Activated T-cell treated with anti-CD3 and anti-CD28 coated beads for 24 hours (primary cell): ENCODE measurements at regions not wholly inside any gene's neighbourhood (a gene's known extent, or its start where the extent isn't known, plus 50 kb on each side); places are given as distances from the start of the nearest gene placed in this dataset.
"Not testable (repeated sequence)": the region's sequence is repeated elsewhere in the genome, so short reads cannot be mapped to it uniquely, and the experiment has no call there.

Experiments
- DNase-seq: peaks from one replicate; pipeline ENCODE4 v3.0.0-alpha.2; 2020; ENCODE audit warnings: low read depth

GRCh38 chr3:139095803-139096466 is 51.2 kb upstream of the PRR23C start:
- DNase-seq, result no peak

- no peak for DNase-seq
Measured at GRCh38 chr3:139096670-139097069, 52.0 kb upstream of the PRR23C start.

- no peak for DNase-seq
Measured at GRCh38 chr3:139098391-139098790, 53.7 kb upstream of the PRR23C start.

- no peak for DNase-seq
Measured at GRCh38 chr3:139099968-139100817, 55.5 kb upstream of the PRR23C start.

GRCh38 chr3:139100821-139101220 is 56.1 kb upstream of the PRR23C start:
- DNase-seq, result no peak

- DNase-seq, result no peak
Measured at GRCh38 chr3:139101396-139101795, 56.7 kb upstream of the PRR23C start.

- no peak for DNase-seq
Measured at GRCh38 chr3:139103484-139103883, 58.8 kb upstream of the PRR23C start.

- no peak for DNase-seq
Measured at GRCh38 chr3:139104062-139104461, 59.4 kb upstream of the PRR23C start.

GRCh38 chr3:139105154-139105702 is 60.5 kb upstream of the PRR23C start:
- no peak for DNase-seq

- DNase-seq, result no peak
Measured at GRCh38 chr3:139106013-139106932, 61.6 kb upstream of the PRR23C start.

- DNase-seq, result no peak
Measured at GRCh38 chr3:139107424-139108252, 62.9 kb upstream of the PRR23C start.

- DNase-seq, result no peak
Measured at GRCh38 chr3:139108253-139108969, 63.7 kb upstream of the PRR23C start.

- DNase-seq, result no peak
Measured at GRCh38 chr3:139109271-139109670, 64.6 kb upstream of the PRR23C start.

GRCh38 chr3:139110072-139110830 is 65.6 kb upstream of the PRR23C start:
- no peak for DNase-seq

GRCh38 chr3:139110929-139111328 is 66.2 kb upstream of the PRR23C start:
- not testable (repeated sequence) for DNase-seq

GRCh38 chr3:139111392-139112229 is 66.9 kb upstream of the PRR23C start:
- peak; percentile 53 for DNase-seq

GRCh38 chr3:139112230-139112558 is 67.5 kb upstream of the PRR23C start:
- no peak for DNase-seq

GRCh38 chr3:139113231-139113992 is 68.7 kb upstream of the PRR23C start:
- no peak for DNase-seq
